Smooth muscle cell (in vitro differentiated cells): ENCODE measurements at regions not wholly inside any gene's neighbourhood (a gene's known extent, or its start where the extent isn't known, plus 50 kb on each side); places are given as distances from the start of the nearest gene placed in this dataset.

ENCODE experiments used
- DNase-seq: peaks from one replicate; lab custom pipeline; 2025; ENCODE audit not compliant: unreplicated experiment; lab: John Stamatoyannopoulos, UW
- H2AFZ ChIP-seq: fragments of 200-600 bp; sonication (generic); 2 replicates; pipeline ENCODE4 v1.6.0; 2016; ENCODE audit warnings: antibody characterized with exemption, low read depth, mild to moderate bottlenecking
- H3F3A ChIP-seq: fragments of 200-600 bp; sonication (generic); 2 replicates; pipeline ENCODE4 v1.6.0; 2017; ENCODE audit warnings: antibody characterized with exemption, low read depth
- H3K27ac ChIP-seq: fragments of 200-600 bp; sonication (generic); 2 replicates; pipeline ENCODE4 v1.5.1; 2016; ENCODE audit warnings: low read depth, mild to moderate bottlenecking
- H3K27me3 ChIP-seq: fragments of 200-600 bp; sonication (generic); 2 replicates; pipeline ENCODE4 v1.6.1; 2016; ENCODE audit warnings: low read depth, mild to moderate bottlenecking
- H3K36me3 ChIP-seq: fragments of 200-600 bp; sonication (generic); 2 replicates; pipeline ENCODE4 v1.5.1; 2016; ENCODE audit warnings: low read depth
- H3K4me1 ChIP-seq: fragments of 200-600 bp; sonication (generic); 2 replicates; pipeline ENCODE4 v1.5.1; 2016; ENCODE audit warnings: low read depth
- H3K4me2 ChIP-seq: fragments of 200-600 bp; sonication (generic); 2 replicates; pipeline ENCODE4 v1.6.0; 2016; ENCODE audit warnings: mild to moderate bottlenecking
- H3K4me3 ChIP-seq: fragments of 200-600 bp; sonication (generic); 2 replicates; pipeline ENCODE4 v1.5.1; 2016; ENCODE audit warnings: mild to moderate bottlenecking
- H3K79me2 ChIP-seq: fragments of 200-600 bp; sonication (generic); 2 replicates; pipeline ENCODE4 v1.6.0; 2016; ENCODE audit warnings: low read depth, mild to moderate bottlenecking
- H3K9ac ChIP-seq: fragments of 200-600 bp; sonication (generic); 2 replicates; pipeline ENCODE4 v1.6.0; 2016; ENCODE audit warnings: low read depth
- H3K9me3 ChIP-seq: fragments of 200-600 bp; sonication (generic); replicated peaks from 2 replicates; pipeline ENCODE4 v1.5.1; 2016; ENCODE audit warnings: low read depth
- H4K20me1 ChIP-seq: fragments of 200-600 bp; sonication (generic); 2 replicates; pipeline ENCODE4 v1.6.0; 2016; ENCODE audit warnings: low read depth
- WGBS: methylation state at CpG from one replicate; pipeline ENCODE4 v1.1.7; 2016; ENCODE audit warnings: low lambda C conversion rate; 5-methylcytosine and 5-hydroxymethylcytosine counted together
- TF ChIP-seq, protein P1 (sequence below): fragments of 200-600 bp; sonication (generic); IDR thresholded peaks from 2 replicates; pipeline ENCODE4 v1.5.1; 2017; ENCODE audit warnings: borderline replicate concordance, mild to moderate bottlenecking, antibody characterized with exemption; ENCODE audit not compliant: insufficient read depth, poor library complexity, severe bottlenecking

GRCh38 chr12:67758119-67758518, 109.6 kb downstream of the DYRK2 start:
- no peak for DNase-seq
- TF ChIP-seq, protein P1, sequence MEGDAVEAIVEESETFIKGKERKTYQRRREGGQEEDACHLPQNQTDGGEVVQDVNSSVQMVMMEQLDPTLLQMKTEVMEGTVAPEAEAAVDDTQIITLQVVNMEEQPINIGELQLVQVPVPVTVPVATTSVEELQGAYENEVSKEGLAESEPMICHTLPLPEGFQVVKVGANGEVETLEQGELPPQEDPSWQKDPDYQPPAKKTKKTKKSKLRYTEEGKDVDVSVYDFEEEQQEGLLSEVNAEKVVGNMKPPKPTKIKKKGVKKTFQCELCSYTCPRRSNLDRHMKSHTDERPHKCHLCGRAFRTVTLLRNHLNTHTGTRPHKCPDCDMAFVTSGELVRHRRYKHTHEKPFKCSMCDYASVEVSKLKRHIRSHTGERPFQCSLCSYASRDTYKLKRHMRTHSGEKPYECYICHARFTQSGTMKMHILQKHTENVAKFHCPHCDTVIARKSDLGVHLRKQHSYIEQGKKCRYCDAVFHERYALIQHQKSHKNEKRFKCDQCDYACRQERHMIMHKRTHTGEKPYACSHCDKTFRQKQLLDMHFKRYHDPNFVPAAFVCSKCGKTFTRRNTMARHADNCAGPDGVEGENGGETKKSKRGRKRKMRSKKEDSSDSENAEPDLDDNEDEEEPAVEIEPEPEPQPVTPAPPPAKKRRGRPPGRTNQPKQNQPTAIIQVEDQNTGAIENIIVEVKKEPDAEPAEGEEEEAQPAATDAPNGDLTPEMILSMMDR, result no peak
- H3K9me3 ChIP-seq, result no peaks in the 10 kb centered on the region
- peaks cover 16% of the 10 kb centered on the region for H3F3A ChIP-seq
- no peak overlapping the region for H3K4me3 ChIP-seq
- peak overlapping the region; percentile 50 for H2AFZ ChIP-seq
- peaks cover 16% of the 10 kb centered on the region for H3K4me1 ChIP-seq
- peak overlapping the region; percentile 20 for H3K4me2 ChIP-seq
- H3K79me2 ChIP-seq, result no peaks in the 10 kb centered on the region
- no peaks in the 10 kb centered on the region for H4K20me1 ChIP-seq
- H3K27me3 ChIP-seq, result no peaks in the 10 kb centered on the region
- no peaks in the 10 kb centered on the region for H3K36me3 ChIP-seq
- H3K27ac ChIP-seq, result peak overlapping the region; percentile 79
- 95% methylated on average over 2 of the region's 2 CpGs for WGBS
- H3K9ac ChIP-seq, result no peak overlapping the region

DNA sequence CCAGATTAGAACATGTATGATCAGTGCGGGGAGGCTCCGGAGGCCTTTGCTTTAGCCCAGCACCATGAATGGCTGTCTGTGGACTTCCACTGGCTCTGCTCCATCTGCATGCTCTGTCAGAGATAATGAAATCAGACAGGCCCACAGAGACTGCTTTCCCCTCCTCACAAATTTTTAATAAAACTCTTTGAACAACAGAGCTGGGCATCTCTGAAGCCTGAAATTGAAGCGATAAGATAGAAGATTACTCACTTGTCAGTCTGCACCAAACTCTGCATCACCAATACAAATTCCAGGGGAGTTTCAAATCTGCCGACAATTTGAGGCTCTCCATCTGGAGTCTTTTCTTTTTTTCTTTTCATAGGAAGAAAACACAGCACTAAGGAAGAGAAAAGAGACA, 110.0 kb downstream of the DYRK2 start:
- no peaks in the 10 kb centered on the region for H4K20me1 ChIP-seq
- no peaks in the 10 kb centered on the region for H3K79me2 ChIP-seq
- H3K27ac ChIP-seq, result peak overlapping the region; percentile 79
- no peaks in the 10 kb centered on the region for H3K27me3 ChIP-seq
- no peak overlapping the region for H3K9ac ChIP-seq
- H3K4me2 ChIP-seq, result peak overlapping the region; percentile 20
- peaks cover 12% of the 10 kb centered on the region for H3F3A ChIP-seq
- 38% methylated on average over 4 of the region's 4 CpGs for WGBS
- no peaks in the 10 kb centered on the region for H3K9me3 ChIP-seq
- no peak overlapping the region for H3K4me3 ChIP-seq
- DNase-seq, result no peak
- peaks cover 16% of the 10 kb centered on the region for H3K4me1 ChIP-seq
- H2AFZ ChIP-seq, result peak overlapping the region; percentile 50
- TF ChIP-seq, protein P1, result no peak
- no peaks in the 10 kb centered on the region for H3K36me3 ChIP-seq

DNA sequence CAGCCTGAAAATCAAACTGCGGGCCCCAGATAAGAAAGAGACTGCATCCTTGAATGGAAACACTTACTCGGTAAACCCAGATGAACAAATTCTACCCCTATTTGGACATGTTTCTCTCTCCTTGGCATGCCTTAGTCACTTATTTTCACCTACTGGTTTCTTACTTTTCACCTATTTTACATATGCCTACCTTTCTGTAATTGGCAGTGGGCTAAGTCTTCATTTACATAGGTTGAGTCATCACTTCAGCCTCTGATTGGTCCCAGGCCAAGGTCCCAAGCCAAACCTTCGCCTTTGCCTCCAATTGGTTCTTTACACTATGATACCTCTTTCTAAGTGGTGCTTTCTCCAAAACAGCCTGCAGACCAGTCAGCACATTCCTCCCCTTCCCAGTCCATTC, 111.3 kb downstream of the DYRK2 start:
- peak overlapping the region; percentile 79 for H3K27ac ChIP-seq
- no peak overlapping the region for H3K9ac ChIP-seq
- no peak overlapping the region for H3K4me3 ChIP-seq
- TF ChIP-seq, protein P1, result no peak
- H3K27me3 ChIP-seq, result no peaks in the 10 kb centered on the region
- no peaks in the 10 kb centered on the region for H3K79me2 ChIP-seq
- 46% methylated on average over 3 of the region's 3 CpGs for WGBS
- H3K4me1 ChIP-seq, result peaks cover 16% of the 10 kb centered on the region
- H2AFZ ChIP-seq, result peak overlapping the region; percentile 34
- H3F3A ChIP-seq, result peaks cover 10% of the 10 kb centered on the region
- peak overlapping the region; percentile 38 for H3K4me2 ChIP-seq
- no peaks in the 10 kb centered on the region for H3K36me3 ChIP-seq
- no peak for DNase-seq
- H4K20me1 ChIP-seq, result no peaks in the 10 kb centered on the region
- no peaks in the 10 kb centered on the region for H3K9me3 ChIP-seq

DNA sequence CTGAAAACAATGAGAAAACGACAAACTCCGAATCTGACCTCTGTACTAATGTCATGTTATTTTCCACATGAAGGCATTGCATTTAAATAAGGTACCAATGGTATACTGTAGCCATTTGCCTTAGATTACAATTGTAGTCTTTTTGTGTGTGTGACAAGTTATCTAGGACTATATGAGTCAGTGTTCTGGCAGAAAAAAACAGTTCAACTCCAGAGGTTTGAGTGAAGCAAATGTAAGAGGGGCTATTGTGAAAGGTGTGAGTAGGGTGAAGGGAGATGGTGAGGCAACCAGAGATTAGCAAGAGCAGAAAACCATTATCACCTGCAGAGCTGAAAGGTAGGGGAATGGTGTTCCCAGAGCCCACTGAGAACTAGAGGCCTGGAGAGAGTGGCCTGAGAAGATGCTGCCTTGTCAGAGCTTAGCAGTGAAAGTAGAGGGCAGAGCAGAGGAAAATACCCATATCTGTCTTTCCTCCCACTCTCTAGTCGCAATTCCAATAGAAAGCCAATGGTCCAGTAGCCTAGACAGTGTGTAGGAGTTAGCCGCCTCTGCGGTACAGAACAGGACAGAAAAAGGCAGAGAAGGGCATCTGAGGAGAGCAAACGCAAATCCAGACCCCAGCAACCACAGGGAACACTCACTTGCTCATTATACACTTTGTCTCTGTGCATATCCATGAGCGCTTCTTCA, 112.2 kb downstream of the DYRK2 start:
- Histone ChIP-seq H3K79me2 (no peaks in the 10 kb centered on the region), H3K4me2 (peak overlapping the region; percentile 17), H3K36me3 (no peaks in the 10 kb centered on the region), H3K4me1 (peaks cover 16% of the 10 kb centered on the region), H3K9me3 (no peaks in the 10 kb centered on the region), H3K27ac (peak overlapping the region; percentile 79), H3K4me3 (no peak overlapping the region), H4K20me1 (no peaks in the 10 kb centered on the region), H3F3A (peaks cover 10% of the 10 kb centered on the region), H3K27me3 (no peaks in the 10 kb centered on the region), H2AFZ (no peak overlapping the region), H3K9ac (no peak overlapping the region)
- 51% methylated on average over 7 of the region's 7 CpGs for WGBS
- TF ChIP-seq, protein P1, result no peak
- no peak for DNase-seq
